Panc1 (cell line): ENCODE measurements at regions not wholly inside any gene's neighbourhood (a gene's known extent, or its start where the extent isn't known, plus 50 kb on each side); places are given as distances from the start of the nearest gene placed in this dataset.

Experiments used
- ATAC-seq: fragments of 200-7000 bp; cut with Tn5 transposase; 2 replicates; pipeline ENCODE4 v1.9.1; 2020; ENCODE audit warnings: mild to moderate bottlenecking, moderate library complexity
- BruUV-seq: library from RNA; stranded (reverse); fragments of 400-500 nt; replicated peaks from 2 replicates; lab custom pipeline; 2021; lab: Mats Ljungman, UMichigan
- CTCF ChIA-PET: fragments of 300-600 bp; sonication (Branson Sonifier 250); formaldehyde crosslinking; loops from one replicate; lab custom pipeline; 2022; ENCODE audit warnings: antibody characterized with exemption; lab: Charles Lee
- POLR2A ChIA-PET: fragments of 300-600 bp; sonication (Branson Sonifier 250); formaldehyde crosslinking; loops from one replicate; lab custom pipeline; 2022; ENCODE audit warnings: antibody characterized with exemption; lab: Charles Lee
- DNase-seq: peaks from one replicate; pipeline ENCODE4 v3.0.0-alpha.2; 2010; ENCODE audit warnings: low read depth, low spot score
- H3K27ac ChIP-seq: 2 replicates; pipeline ENCODE4 v1.5.1; 2011; ENCODE audit warnings: mild to moderate bottlenecking, low read length, inconsistent platforms
- H3K27me3 ChIP-seq: fragments of 200-500 bp; sonication (Bioruptor generic); 2 replicates; pipeline ENCODE4 v1.6.0; 2014; ENCODE audit warnings: low read length, inconsistent platforms; ENCODE audit not compliant: control insufficient read depth, insufficient read depth
- H3K36me3 ChIP-seq: fragments of 200-500 bp; sonication (Bioruptor generic); 2 replicates; pipeline ENCODE4 v1.5.1; 2014; ENCODE audit warnings: inconsistent platforms, mild to moderate bottlenecking, low read length, moderate library complexity; ENCODE audit not compliant: control insufficient read depth, insufficient read depth
- H3K4me1 ChIP-seq: 2 replicates; pipeline ENCODE4 v1.5.1; 2011; ENCODE audit warnings: inconsistent platforms, mild to moderate bottlenecking, low read length, moderate library complexity; ENCODE audit not compliant: control insufficient read depth, insufficient read depth
- H3K4me3 ChIP-seq, 2 experiments: 2 replicates each; pipeline ENCODE4 v1.5.1; 2011 to 2012; ENCODE audit warnings: low read depth in 2 of 2, low read length in 2 of 2, mild to moderate bottlenecking in 2 of 2, inconsistent platforms in 1 of 2, moderate library complexity in 1 of 2
- H3K9me3 ChIP-seq: fragments of 200-500 bp; sonication (Bioruptor generic); 2 replicates; pipeline ENCODE4 v1.5.1; 2014; ENCODE audit warnings: low read depth, mild to moderate bottlenecking, inconsistent platforms, low read length, moderate library complexity; ENCODE audit not compliant: control insufficient read depth, insufficient read depth
- POLR2AphosphoS5 ChIP-seq: IDR thresholded peaks from 2 replicates; pipeline ENCODE4 v1.6.1; 2012; ENCODE audit warnings: mild to moderate bottlenecking, low read depth, low read length, moderate library complexity
- SIN3A ChIP-seq: IDR thresholded peaks from 2 replicates; pipeline ENCODE4 v1.6.1; 2012; ENCODE audit warnings: low read depth, mild to moderate bottlenecking, low read length, moderate library complexity, borderline replicate concordance; ENCODE audit not compliant: insufficient read depth
- TCF7L2 ChIP-seq: IDR thresholded peaks from 2 replicates; pipeline ENCODE4 v1.6.1; 2011; ENCODE audit warnings: mild to moderate bottlenecking, low read depth, low read length, inconsistent platforms
- in situ Hi-C: cut with HindIII; loops from 2 replicates; pipeline ENCODE4 v1.10.0; 2016; ENCODE audit warnings: low sequenced_read_pairs, low pct_unique_long_range_greater_than_20kb
- intact Hi-C: fragments of 100-400 bp; cut with micrococcal nuclease; formaldehyde crosslinking; loops from one replicate; pipeline ENCODE4 v1.10.0; 2022; ENCODE audit not compliant: unreplicated experiment
- TF ChIP-seq, protein P1 (sequence below), 2 experiments: IDR thresholded peaks; 2 replicates each; pipeline ENCODE4 v1.6.1; 2011 to 2012; ENCODE audit warnings: low read depth in 2 of 2, control low read depth in 1 of 2, low read length in 1 of 2, mild to moderate bottlenecking in 1 of 2, moderate library complexity in 1 of 2; ENCODE audit not compliant: insufficient read depth in 1 of 2
- TF ChIP-seq, protein P2 (sequence below): fragments of 450-650 bp; IDR thresholded peaks from 2 replicates; pipeline ENCODE4 v1.5.1; 2017; ENCODE audit warnings: mild to moderate bottlenecking

- TF ChIP-seq, protein P1, sequence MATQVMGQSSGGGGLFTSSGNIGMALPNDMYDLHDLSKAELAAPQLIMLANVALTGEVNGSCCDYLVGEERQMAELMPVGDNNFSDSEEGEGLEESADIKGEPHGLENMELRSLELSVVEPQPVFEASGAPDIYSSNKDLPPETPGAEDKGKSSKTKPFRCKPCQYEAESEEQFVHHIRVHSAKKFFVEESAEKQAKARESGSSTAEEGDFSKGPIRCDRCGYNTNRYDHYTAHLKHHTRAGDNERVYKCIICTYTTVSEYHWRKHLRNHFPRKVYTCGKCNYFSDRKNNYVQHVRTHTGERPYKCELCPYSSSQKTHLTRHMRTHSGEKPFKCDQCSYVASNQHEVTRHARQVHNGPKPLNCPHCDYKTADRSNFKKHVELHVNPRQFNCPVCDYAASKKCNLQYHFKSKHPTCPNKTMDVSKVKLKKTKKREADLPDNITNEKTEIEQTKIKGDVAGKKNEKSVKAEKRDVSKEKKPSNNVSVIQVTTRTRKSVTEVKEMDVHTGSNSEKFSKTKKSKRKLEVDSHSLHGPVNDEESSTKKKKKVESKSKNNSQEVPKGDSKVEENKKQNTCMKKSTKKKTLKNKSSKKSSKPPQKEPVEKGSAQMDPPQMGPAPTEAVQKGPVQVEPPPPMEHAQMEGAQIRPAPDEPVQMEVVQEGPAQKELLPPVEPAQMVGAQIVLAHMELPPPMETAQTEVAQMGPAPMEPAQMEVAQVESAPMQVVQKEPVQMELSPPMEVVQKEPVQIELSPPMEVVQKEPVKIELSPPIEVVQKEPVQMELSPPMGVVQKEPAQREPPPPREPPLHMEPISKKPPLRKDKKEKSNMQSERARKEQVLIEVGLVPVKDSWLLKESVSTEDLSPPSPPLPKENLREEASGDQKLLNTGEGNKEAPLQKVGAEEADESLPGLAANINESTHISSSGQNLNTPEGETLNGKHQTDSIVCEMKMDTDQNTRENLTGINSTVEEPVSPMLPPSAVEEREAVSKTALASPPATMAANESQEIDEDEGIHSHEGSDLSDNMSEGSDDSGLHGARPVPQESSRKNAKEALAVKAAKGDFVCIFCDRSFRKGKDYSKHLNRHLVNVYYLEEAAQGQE (IDR thresholded peaks at IDR 0.05; ENCODE audit: insufficient read depth in 1 of 2, low read depth in 2 of 2, low read length in 1 of 2) = no peak
- TF ChIP-seq POLR2AphosphoS5 (no peak), SIN3A (no peak), TCF7L2 (no peak)
- TF ChIP-seq, protein P2, sequence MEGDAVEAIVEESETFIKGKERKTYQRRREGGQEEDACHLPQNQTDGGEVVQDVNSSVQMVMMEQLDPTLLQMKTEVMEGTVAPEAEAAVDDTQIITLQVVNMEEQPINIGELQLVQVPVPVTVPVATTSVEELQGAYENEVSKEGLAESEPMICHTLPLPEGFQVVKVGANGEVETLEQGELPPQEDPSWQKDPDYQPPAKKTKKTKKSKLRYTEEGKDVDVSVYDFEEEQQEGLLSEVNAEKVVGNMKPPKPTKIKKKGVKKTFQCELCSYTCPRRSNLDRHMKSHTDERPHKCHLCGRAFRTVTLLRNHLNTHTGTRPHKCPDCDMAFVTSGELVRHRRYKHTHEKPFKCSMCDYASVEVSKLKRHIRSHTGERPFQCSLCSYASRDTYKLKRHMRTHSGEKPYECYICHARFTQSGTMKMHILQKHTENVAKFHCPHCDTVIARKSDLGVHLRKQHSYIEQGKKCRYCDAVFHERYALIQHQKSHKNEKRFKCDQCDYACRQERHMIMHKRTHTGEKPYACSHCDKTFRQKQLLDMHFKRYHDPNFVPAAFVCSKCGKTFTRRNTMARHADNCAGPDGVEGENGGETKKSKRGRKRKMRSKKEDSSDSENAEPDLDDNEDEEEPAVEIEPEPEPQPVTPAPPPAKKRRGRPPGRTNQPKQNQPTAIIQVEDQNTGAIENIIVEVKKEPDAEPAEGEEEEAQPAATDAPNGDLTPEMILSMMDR = no peak
- DNase-seq = no peak
- ChIA-PET POLR2A (interaction anchor here (0.6 to 0.7 kb wide), 3 partner anchors 23 to 55 kb away, joined by 3 to 7 read pairs (median 6); no protein-coding TSS in a partner anchor), CTCF (interaction anchor here (0.7 kb wide), 1 partner anchor 74 kb away, joined by 4 read pairs; no protein-coding TSS in a partner anchor)
- no peak for ATAC-seq
- H3K27me3 ChIP-seq = peaks cover 13% of the 10 kb centered on the region
- no TSS peak for BruUV-seq
- H3K4me1 ChIP-seq = no peaks in the 10 kb centered on the region
- no peaks in the 10 kb centered on the region for H3K9me3 ChIP-seq
- no peak overlapping the region for H3K27ac ChIP-seq
- in situ Hi-C loops = no loop called here
- intact Hi-C loops = no loop called here
- H3K36me3 ChIP-seq = no peaks in the 10 kb centered on the region
- no peak overlapping the region for H3K4me3 ChIP-seq
Observed at GRCh38 chr7:128153436-128153835, 87.6 kb upstream of the LEP start.

DNA sequence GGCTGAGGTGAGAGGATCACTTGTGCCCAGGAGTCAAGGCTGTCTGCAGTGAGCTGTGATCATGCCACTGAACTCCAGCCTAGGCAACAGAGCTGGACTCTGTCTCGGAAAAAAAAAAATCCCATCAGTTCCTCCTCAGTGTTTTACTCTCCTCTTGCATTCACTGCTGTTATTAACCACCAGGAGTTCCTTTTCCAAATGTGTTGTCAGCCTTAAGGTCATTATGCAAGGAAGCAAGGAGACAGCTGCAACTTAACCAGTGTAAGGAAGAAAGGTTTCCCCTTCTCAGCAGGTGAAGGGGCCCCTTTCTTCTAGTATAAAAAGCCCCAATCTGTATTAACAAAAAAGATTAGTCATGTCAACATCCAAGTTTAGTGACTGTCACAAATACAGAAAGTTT, 86.6 kb upstream of the LEP start:
- no peak for TF ChIP-seq POLR2AphosphoS5
- TF ChIP-seq, protein P2 = no peak
- TF ChIP-seq SIN3A = no peak
- Histone ChIP-seq H3K36me3 (no peaks in the 10 kb centered on the region), H3K9me3 (no peaks in the 10 kb centered on the region), H3K27me3 (peaks cover 15% of the 10 kb centered on the region), H3K4me3 (no peak overlapping the region), H3K27ac (no peak overlapping the region), H3K4me1 (no peaks in the 10 kb centered on the region)
- DNase-seq (no peak), ATAC-seq (no peak)
- POLR2A ChIA-PET = no interaction called here
- BruUV-seq = no TSS peak
- CTCF ChIA-PET = no interaction called here
- in situ Hi-C loops (no loop called here), intact Hi-C loops (no loop called here)
